HTR-8/SVneo (cell line): ENCODE measurements at regions not wholly inside any gene's neighbourhood (a gene's known extent, or its start where the extent isn't known, plus 50 kb on each side); places are given as distances from the start of the nearest gene placed in this dataset.

ENCODE experiments used
- DNase-seq: peaks from one replicate; pipeline ENCODE4 v3.0.0; 2011; ENCODE audit warnings: low spot score, mixed read lengths; ENCODE audit not compliant: insufficient read length
- FAIRE-seq: peaks from 2 replicates; lab custom pipeline; 2011; peaks lifted over from hg19 to GRCh38; lab: Jason Lieb, UNC

GRCh38 chr16:82263521-82264143 is 93.6 kb upstream of the MPHOSPH6 start:
- FAIRE-seq (peak; percentile 59), DNase-seq (peak; percentile 66)

DNA sequence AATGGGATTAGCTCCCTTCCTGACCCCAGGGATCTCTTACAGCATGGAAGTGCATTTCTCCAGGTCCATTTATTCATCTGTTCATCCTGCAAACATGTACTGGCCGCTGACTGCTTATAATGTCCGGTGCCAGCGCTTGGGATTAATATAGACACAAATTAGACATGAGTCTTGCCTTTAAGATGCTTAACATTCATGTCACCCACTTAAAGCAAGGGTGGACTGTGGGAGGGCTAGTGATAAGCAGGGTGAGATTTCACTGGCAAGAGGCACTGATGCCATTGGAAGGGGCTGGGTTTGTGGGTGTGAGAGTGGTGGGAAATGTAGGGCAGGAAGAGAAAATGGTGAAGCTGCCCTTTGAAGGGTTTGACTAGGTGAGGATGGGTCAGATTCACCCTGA is 92.2 kb upstream of the MPHOSPH6 start:
- FAIRE-seq, result no peak
- DNase-seq, result no peak

DNA sequence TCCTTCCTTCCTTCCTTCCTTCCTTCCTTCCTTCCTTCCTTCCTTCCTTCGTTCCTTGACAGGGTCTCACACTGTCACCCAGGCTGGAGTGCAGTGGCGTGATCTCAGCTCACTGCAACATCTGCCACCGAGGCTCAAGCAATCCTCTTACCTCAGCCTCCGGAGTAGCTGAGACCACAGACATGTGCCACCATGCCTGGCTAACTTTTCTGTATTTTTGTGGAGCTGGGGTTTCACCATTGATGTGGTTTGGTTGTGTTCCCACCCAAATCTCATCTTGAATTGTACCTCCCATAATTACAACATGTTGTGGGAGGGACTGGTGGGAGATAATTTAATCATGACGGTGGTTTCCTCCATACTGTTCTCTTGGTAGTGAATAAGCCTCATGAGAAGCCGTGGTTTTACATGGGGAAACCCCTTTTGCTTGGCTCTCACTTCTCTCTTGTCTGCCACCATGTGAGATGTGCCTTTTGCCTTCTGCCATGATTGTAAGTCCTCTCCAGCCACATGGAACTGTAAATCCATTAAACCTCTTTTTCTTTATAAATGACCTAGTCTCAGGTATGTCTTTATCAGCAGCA is 90.3 kb upstream of the MPHOSPH6 start:
- DNase-seq (no peak), FAIRE-seq (no peak)

- DNase-seq (no peak), FAIRE-seq (no peak)
Measured at GRCh38 chr16:82259731-82260130, 89.7 kb upstream of the MPHOSPH6 start.

DNA sequence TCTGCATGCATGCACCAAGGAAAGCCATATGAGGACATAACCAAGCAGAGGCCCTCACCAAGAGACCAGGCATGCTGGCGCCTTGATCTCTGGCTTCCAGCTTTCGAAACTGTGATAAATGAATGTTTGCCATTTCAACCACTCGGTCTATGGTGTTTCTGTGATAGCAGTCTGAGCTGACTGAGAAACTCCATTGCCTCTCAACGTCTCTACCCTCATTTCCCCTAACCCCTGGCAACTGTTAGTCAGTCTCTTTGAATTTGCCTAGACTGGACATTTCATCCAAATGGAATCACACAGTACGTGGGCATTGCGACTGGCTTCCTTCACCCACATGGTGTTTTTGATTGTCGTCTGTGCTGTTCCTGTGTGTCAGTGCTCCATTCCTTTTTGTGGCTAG is 88.0 kb upstream of the MPHOSPH6 start:
- no peak for FAIRE-seq
- no peak for DNase-seq

DNA sequence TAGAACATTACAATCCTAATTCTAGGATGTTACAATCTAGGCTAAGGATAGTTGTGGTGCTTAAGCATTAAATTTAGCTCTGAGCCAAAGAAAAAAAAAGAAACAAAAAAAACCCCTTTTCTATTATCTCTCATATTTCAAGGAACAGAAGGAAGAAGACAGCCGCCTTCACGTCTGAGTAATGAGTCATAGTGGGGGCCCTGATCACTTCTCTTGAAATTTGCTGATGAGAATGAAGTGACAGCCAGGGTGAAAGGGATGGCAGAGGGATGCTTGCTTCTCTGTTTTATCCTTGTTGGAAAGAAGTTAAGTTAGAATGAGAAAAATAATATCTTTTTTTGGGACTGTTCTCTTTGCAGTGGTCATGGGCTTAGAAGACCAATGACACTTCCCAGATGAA is 82.6 kb upstream of the MPHOSPH6 start:
- FAIRE-seq, result no peak
- DNase-seq, result no peak

DNA sequence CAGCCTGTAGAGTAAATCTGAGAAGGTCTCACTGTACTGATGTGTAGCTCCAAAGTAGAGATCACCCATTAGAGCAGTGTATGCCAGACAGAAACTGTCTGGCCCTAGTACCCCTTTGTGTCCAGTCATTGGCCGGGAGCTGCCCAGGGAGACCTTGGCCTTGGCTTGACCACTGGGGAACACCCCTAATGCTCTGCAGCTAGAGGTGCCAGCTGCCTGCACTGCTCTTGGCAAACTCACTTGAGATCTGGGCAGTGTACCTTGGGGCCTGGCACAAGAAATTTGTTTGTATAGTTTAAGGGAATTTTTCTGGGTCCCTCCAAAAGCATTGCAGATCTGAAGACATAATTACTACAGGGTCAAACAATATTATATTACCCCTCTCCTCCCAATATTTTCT is 78.7 kb upstream of the MPHOSPH6 start:
- FAIRE-seq, result no peak
- DNase-seq, result no peak

GRCh38 chr16:82248012-82248656 is 78.1 kb upstream of the MPHOSPH6 start:
- FAIRE-seq, result no peak
- DNase-seq, result no peak

GRCh38 chr16:82242201-82242600 is 72.2 kb upstream of the MPHOSPH6 start:
- FAIRE-seq (no peak), DNase-seq (no peak)

- FAIRE-seq (no peak), DNase-seq (no peak)
Measured at GRCh38 chr16:82241469-82242052, 71.5 kb upstream of the MPHOSPH6 start.

- no peak for FAIRE-seq
Measured at GRCh38 chr16:82240111-82240510, 70.1 kb upstream of the MPHOSPH6 start.

GRCh38 chr16:82236875-82237274 is 66.9 kb upstream of the MPHOSPH6 start:
- FAIRE-seq, result no peak
- DNase-seq, result no peak

More at GRCh38 chr16:82240111-82240510, 70.1 kb upstream of the MPHOSPH6 start:
- no peak for DNase-seq

GRCh38 chr16:82236415-82236814 is 66.4 kb upstream of the MPHOSPH6 start:
- no peak for DNase-seq
- FAIRE-seq, result no peak

DNA sequence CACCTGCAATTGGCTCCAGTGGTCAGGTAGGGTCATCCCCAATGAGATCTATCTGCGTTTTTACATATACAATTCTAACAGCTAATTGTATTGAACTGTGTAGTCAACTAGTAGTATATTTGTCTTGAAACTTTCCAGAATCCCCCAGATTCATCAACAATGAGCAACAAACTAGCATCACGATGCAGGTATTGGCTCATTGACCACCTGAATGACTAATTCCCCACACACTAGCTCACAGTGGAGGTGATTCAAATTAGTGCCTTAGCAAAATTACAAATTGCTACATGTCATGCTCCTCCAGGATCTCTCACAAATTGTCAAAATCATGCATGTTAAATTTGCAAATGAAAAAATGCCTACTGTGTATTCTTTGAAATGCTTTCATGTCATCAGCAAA is 62.8 kb upstream of the MPHOSPH6 start:
- FAIRE-seq (no peak), DNase-seq (no peak)

- no peak for FAIRE-seq
- DNase-seq, result no peak
Measured at GRCh38 chr16:82231008-82231787, 61.2 kb upstream of the MPHOSPH6 start.

- DNase-seq (peak; percentile 67), FAIRE-seq (no peak)
Measured at GRCh38 chr16:82229800-82230619, 60.0 kb upstream of the MPHOSPH6 start.

- FAIRE-seq (no peak), DNase-seq (no peak)
Measured at GRCh38 chr16:82226327-82226726, 56.3 kb upstream of the MPHOSPH6 start.

DNA sequence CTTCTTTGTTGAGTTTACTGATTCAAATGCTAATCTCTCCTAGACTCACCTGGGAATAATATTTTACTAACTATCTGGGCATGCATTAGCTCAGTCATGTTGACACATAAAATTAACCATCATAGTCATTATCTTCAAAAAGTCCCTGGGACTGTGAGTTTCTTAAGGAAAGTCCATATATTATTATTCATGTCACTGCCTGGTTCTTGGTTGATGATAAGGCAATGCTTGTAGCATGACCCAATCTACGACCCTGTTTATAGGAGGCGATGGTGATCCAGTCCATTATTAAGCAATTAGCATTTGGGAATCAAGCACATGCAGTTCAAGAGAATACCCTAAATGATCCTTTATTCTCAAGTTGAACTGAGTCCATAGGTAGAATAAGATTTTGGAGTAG is 54.8 kb upstream of the MPHOSPH6 start:
- no peak for DNase-seq
- FAIRE-seq, result no peak

DNA sequence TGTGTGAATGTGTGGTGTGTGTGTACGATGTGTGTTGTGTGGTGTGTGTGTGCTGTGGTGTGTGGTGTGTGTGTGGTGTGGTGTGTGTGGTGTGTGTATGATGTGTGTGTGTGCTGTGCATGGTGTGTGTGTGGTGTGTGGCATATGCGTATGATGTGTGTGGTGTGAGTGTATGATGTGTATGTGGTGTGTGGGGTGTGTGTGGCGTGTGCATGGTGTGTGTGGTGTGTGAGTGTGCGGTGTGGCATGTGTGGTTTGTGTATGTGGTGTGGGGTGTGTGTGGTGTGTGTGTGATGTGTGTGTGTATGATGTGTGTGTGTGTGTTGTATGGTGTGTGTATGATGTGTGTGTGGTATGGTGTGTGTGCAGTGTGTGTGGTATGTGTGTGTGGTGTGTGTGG is 50.5 kb upstream of the MPHOSPH6 start:
- peak; percentile 100 for FAIRE-seq

More for the DNA sequence above, 50.5 kb upstream of the MPHOSPH6 start:
- DNase-seq, result no peak
